SKM-1 (cell line): ENCODE measurements at regions not wholly inside any gene's neighbourhood (a gene's known extent, or its start where the extent isn't known, plus 50 kb on each side); places are given as distances from the start of the nearest gene placed in this dataset.
"Not testable (repeated sequence)": the region's sequence is repeated elsewhere in the genome, so short reads cannot be mapped to it uniquely, and the experiment has no call there.

Experiments used
- DNase-seq: peaks from one replicate; lab custom pipeline; 2025; ENCODE audit not compliant: unreplicated experiment; lab: John Stamatoyannopoulos, UW

DNA sequence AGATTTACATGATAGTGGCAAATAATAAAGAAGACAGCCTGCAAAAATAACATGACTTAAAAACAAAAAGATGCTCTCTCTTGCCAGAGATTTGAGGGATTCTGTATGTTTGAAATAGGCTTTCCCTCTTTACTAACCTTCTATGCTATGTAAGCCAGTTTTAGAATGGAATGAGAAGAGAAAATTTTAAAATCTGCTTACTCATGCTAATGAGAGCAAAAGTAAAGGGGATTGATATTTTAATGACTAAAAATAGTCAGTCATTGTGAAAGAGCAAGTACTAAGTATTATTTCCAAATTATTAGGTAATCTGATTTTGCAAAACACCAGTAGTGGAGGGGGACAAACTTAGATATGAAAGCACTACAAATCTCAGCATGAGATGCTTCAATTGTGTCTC is 563.3 kb upstream of the ADGRB3 start:
- DNase-seq, result no peak

DNA sequence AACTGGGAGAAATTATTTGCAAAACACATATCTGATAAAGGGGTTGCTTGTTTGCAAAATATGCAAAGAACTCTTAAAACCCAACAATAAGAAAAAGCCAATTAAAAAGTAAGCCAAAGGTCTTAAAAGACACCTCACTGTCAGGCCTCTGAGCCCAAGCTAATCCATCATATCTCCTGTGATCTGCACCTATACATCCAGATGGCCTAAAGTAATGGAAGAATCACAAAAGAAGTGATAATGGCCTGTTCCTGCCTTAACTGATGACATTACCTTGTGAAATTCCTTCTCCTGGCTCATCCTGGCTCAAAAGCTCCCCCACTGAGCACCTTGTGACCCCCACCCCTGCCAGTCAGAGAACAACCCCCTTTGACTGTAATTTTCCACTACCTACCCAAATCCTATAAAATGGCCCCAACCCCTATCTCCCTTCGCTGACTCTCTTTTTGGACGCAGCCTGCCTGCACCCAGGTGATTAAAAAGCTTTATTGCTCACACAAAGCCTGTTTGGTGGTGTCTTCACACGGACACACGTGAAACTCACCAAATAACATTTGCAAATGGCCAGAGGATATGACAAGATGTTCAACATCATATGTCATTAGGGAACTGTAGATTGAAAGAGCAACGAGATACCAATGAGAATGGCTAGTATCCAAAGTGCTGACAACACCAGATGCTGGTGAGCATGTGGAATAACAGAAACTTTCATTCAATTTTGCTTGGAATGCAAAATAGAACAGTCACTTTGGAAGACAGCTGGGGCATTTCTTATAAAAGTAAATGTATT is 565.0 kb upstream of the ADGRB3 start:
- DNase-seq, result no peak

DNA sequence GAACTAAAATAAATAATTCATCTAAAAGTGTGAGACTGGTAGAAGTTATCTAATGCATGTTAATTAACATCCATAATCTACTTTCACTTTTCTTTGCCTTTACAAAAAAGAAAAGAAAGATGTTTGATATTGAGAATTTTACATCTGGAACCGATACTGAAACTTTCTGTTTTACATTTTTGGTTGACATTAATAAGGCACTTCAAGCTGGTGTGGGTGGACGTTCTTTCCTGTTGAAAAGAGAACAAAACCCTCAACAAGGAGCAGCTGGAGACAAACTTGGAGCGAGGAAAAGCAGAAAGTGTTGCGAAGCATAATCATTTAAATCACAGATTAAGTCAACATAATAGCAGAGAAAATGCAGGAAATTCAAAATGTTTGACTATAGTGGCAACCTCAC is 575.2 kb upstream of the ADGRB3 start:
- DNase-seq, result no peak

GRCh38 chr6:68059261-68059660 is 575.8 kb upstream of the ADGRB3 start:
- no peak for DNase-seq

- not testable (repeated sequence) for DNase-seq
Observed at GRCh38 chr6:68056596-68056995, 578.5 kb upstream of the ADGRB3 start.

DNA sequence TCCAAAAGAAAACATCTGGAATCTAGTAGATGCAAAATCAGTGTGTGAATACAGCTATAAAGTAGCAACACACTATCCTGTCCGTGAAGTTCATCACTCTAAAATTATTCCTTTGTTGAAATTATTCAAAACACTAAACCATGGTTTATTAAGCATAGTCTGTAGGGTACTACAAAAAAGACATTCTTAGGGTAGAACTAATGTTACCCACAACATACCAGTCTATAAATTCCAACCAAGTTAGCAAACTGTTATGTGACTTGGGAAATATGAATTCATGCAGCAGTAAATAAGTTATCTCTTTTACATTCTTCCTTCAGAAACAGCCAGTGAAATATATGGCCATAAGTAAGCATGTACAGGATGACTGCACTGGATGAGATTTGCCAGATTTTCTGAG is 580.3 kb upstream of the ADGRB3 start:
- no peak for DNase-seq

GRCh38 chr6:68053805-68054373 is 581.2 kb upstream of the ADGRB3 start:
- no peak for DNase-seq

DNA sequence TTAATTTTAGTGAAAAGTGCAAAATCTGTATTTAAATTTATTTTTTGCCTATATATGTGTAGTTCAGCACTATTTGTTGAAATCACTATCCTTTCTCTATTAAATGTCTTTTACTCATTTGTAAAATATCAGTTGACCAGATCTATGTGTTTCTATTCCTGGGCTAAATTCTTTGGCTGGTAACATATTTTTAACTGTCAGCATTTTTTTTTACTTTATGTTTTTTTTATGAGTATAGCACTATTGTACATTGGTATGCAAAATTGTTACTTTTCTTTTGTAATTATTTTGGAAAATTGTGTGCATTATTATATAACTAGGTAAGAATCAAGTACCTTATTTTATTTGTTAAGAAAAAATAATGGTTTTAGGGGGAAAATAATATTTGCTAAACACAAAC is 582.8 kb upstream of the ADGRB3 start:
- no peak for DNase-seq

GRCh38 chr6:68049562-68049961 is 585.5 kb upstream of the ADGRB3 start:
- DNase-seq, result no peak

DNA sequence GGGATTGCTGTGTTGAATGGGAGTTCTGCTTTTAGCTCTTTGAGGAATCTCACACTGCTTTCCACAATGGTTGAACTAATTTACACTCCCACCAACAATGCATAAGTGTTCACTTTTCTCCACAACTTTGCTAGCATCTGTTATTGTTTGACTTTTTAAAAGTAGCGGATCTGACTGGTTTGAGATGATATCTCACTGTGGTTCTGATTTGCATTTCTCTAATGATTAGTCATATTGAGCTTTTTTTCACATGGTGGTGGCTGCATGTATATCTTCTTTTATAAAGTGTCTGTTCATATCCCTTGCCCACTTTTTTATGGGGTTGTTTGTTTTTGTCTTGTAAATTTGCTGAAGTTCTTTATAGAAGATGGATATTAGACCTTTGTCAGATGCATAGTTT is 588.3 kb upstream of the ADGRB3 start:
- no peak for DNase-seq

DNA sequence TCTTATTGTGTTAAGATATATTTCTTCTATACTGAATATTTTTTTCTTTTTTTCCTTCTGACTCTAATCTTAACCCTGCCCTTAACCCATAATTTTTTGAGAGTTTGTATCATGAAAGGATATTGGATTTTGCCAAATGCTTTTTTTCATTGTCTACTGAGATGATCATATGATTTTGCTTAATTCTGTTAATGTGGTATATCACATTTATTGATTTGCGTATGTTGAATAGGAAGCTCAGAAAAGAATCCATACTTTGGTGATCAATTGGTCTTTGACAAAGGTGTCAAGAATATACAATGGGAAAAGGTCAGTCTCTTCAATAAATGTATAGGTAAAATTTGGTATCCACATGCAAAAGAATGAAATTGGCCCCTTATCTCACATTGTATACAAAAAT is 588.8 kb upstream of the ADGRB3 start:
- DNase-seq, result no peak

DNA sequence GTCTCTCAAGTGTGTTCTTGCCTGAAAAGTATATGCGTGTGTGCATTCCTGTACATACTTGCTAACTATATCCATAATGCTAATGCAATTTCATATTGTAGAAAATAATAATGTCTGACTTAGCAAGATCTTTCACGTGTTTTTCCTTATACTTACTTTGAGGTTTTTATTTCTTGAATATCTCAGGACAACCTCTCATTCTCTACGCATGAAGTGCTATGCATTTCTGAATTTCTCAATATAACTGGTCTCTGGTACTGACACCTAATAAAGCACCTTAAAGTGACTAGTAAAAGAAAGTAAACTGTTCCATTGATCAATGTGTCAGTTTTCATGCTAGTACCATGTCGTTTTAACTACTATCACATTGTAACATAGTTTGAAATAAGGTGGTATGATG is 589.9 kb upstream of the ADGRB3 start:
- no peak for DNase-seq

GRCh38 chr6:68044264-68044663 is 590.8 kb upstream of the ADGRB3 start:
- no peak for DNase-seq

DNA sequence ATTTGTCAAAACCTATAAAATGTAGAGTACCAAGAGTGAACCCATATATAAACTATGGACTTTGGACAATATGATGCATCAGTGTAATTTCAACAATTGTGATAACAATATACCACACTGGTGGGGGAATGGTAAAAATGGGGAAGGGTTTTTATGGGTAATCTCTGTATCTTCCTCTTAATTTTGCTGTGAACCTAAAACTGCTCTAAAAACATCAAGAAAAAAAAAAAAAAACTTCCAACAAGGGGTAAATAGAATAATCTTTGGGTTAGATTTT is 592.0 kb upstream of the ADGRB3 start:
- DNase-seq, result no peak

GRCh38 chr6:68042339-68043121 is 592.6 kb upstream of the ADGRB3 start:
- DNase-seq, result no peak

- DNase-seq, result no peak
Observed at GRCh38 chr6:68040780-68041179, 594.3 kb upstream of the ADGRB3 start.

- DNase-seq, result no peak
Observed at GRCh38 chr6:68040312-68040778, 594.7 kb upstream of the ADGRB3 start.

- no peak for DNase-seq
Observed at GRCh38 chr6:68039641-68040311, 595.3 kb upstream of the ADGRB3 start.

DNA sequence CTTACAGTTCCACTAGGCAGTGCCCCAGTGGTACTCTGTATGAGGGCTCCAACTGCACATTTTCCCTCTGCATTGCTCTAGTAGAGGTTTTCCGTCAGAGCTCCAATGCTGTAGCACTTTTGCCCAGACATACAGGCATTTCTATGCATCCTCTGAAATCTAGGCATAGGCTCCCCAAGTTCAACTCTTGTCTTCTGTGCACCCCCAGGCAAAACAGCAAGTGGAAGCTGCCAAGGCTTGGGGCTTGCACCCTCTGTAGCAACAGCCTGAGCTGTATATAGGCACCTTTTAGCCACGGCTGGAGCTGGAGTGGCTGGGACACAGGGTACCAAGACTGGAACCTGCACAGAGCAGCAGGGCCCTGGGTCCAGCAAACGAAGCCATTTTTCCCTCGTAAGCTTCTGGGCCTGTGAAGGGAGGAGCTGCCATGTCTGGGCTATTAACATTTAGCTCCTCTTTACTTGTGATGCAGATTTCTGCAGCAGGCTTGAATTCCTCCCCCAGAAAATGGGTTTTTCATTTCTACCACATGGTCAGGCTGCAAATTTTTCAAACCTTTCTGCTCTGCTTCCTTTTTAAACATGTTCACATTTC is 596.2 kb upstream of the ADGRB3 start:
- no peak for DNase-seq

- no peak for DNase-seq
Observed at GRCh38 chr6:68032217-68032616, 602.9 kb upstream of the ADGRB3 start.

DNA sequence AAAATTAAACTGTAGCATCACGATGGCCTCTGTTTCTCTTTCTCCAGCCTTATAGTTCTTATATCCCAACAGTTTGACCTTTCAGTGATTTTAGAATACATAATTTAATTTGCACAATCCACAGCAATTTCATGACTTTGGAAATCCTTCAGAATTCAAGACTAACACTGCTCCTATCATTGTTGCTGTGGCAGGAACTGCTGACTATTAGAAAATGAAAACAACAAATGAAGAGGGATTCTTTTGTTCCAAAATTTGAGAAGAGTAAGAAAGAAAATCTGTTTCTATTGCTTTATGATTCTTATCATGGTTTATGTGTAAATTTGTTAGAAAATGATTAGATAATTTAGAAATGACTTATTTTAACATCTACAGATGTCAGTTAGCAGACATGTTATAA is 604.0 kb upstream of the ADGRB3 start:
- DNase-seq, result no peak
